Nephron (organoid): ENCODE measurements at regions not wholly inside any gene's neighbourhood (a gene's known extent, or its start where the extent isn't known, plus 50 kb on each side); places are given as distances from the start of the nearest gene placed in this dataset.

Experiments used
- H3K27ac Mint-ChIP-seq, 3 experiments: 2 replicates each; pipeline ENCODE4 v1.8.0; 2020; ENCODE audit warnings: mixed read lengths in 3 of 3, mild to moderate bottlenecking in 2 of 3, moderate library complexity in 1 of 3
- H3K27me3 Mint-ChIP-seq: 2 replicates; pipeline ENCODE4 v1.8.0; 2021; ENCODE audit warnings: low read depth, mild to moderate bottlenecking, moderate library complexity, mixed read lengths
- H3K36me3 Mint-ChIP-seq: 2 replicates; pipeline ENCODE4 v1.8.0; 2020; ENCODE audit warnings: low read depth, mixed read lengths
- H3K4me1 Mint-ChIP-seq: 2 replicates; pipeline ENCODE4 v1.8.0; 2020; ENCODE audit warnings: mixed read lengths
- H3K4me3 Mint-ChIP-seq, 3 experiments: 2 replicates each; pipeline ENCODE4 v1.8.0; 2020; ENCODE audit warnings: mild to moderate bottlenecking in 3 of 3, mixed read lengths in 3 of 3, moderate library complexity in 2 of 3
- H3K9me3 Mint-ChIP-seq: 2 replicates; pipeline ENCODE4 v1.8.0; 2020; ENCODE audit warnings: mixed read lengths
- CTCF ChIP-seq, 3 experiments: fragments of 200-600 bp; sonication (generic); IDR thresholded peaks; one replicate each; pipeline ENCODE4 v1.5.0; 2021; ENCODE audit warnings: antibody characterized with exemption in 3 of 3; ENCODE audit not compliant: unreplicated experiment in 3 of 3

- no peaks in the 10 kb centered on the region for H3K4me1 Mint-ChIP-seq
- H3K4me3 Mint-ChIP-seq = no peak overlapping the region
Measured at GRCh38 chr2:196252408-196253115, 81.2 kb upstream of the STK17B start.

GRCh38 chr2:196253116-196253480, 81.7 kb upstream of the STK17B start:
- Mint-ChIP-seq H3K4me3 (no peak overlapping the region), H3K27ac (no peak overlapping the region), H3K36me3 (peaks cover 29% of the 10 kb centered on the region), H3K4me1 (no peaks in the 10 kb centered on the region), H3K9me3 (no peaks in the 10 kb centered on the region), H3K27me3 (no peaks in the 10 kb centered on the region)
- no peak for TF ChIP-seq CTCF (IDR thresholded peaks at IDR 0.05; ENCODE audit: unreplicated experiment in 3 of 3)

More at GRCh38 chr2:196252408-196253115, 81.2 kb upstream of the STK17B start:
- Mint-ChIP-seq H3K9me3 (no peaks in the 10 kb centered on the region), H3K27me3 (no peaks in the 10 kb centered on the region), H3K36me3 (peaks cover 29% of the 10 kb centered on the region), H3K27ac (no peak overlapping the region)
- TF ChIP-seq CTCF (IDR thresholded peaks at IDR 0.05; ENCODE audit: unreplicated experiment in 3 of 3) = no peak

GRCh38 chr2:196256585-196256984, 85.2 kb upstream of the STK17B start:
- Mint-ChIP-seq H3K9me3 (no peaks in the 10 kb centered on the region), H3K27ac (no peak overlapping the region), H3K4me1 (no peaks in the 10 kb centered on the region), H3K36me3 (peaks cover 25% of the 10 kb centered on the region), H3K4me3 (no peak overlapping the region), H3K27me3 (no peaks in the 10 kb centered on the region)
- no peak for TF ChIP-seq CTCF (IDR thresholded peaks at IDR 0.05; ENCODE audit: unreplicated experiment in 3 of 3)

GRCh38 chr2:196257086-196257485, 85.7 kb upstream of the STK17B start:
- H3K27ac Mint-ChIP-seq = no peak overlapping the region
- peaks cover 22% of the 10 kb centered on the region for H3K36me3 Mint-ChIP-seq
- no peaks in the 10 kb centered on the region for H3K27me3 Mint-ChIP-seq
- H3K9me3 Mint-ChIP-seq = no peaks in the 10 kb centered on the region
- H3K4me1 Mint-ChIP-seq = no peaks in the 10 kb centered on the region
- TF ChIP-seq CTCF (IDR thresholded peaks at IDR 0.05; ENCODE audit: unreplicated experiment in 3 of 3) = no peak
- no peak overlapping the region for H3K4me3 Mint-ChIP-seq

GRCh38 chr2:196258407-196258806, 87.0 kb upstream of the STK17B start:
- no peaks in the 10 kb centered on the region for H3K27me3 Mint-ChIP-seq
- no peaks in the 10 kb centered on the region for H3K4me1 Mint-ChIP-seq
- no peak for TF ChIP-seq CTCF (IDR thresholded peaks at IDR 0.05; ENCODE audit: unreplicated experiment in 3 of 3)
- no peak overlapping the region for H3K4me3 Mint-ChIP-seq
- H3K9me3 Mint-ChIP-seq = no peaks in the 10 kb centered on the region
- no peak overlapping the region for H3K27ac Mint-ChIP-seq
- H3K36me3 Mint-ChIP-seq = peaks cover 10% of the 10 kb centered on the region
